Stimulated activated CD4-positive, alpha-beta T cell treated with anti-CD3 and anti-CD28 coated beads, Interleukin-2, amount 100 ng/mL, for 48 hours (primary cell): ENCODE measurements at regions not wholly inside any gene's neighbourhood (a gene's known extent, or its start where the extent isn't known, plus 50 kb on each side); places are given as distances from the start of the nearest gene placed in this dataset.
"Not testable (repeated sequence)": the region's sequence is repeated elsewhere in the genome, so short reads cannot be mapped to it uniquely, and the experiment has no call there.

Source experiments
- DNase-seq, 2 donors: peaks; one replicate each; pipeline ENCODE4 v3.0.0-alpha.2; 2020

GRCh38 chr1:96865731-96866685, 144.4 kb downstream of the PTBP2 start:
- no peak for DNase-seq

DNA sequence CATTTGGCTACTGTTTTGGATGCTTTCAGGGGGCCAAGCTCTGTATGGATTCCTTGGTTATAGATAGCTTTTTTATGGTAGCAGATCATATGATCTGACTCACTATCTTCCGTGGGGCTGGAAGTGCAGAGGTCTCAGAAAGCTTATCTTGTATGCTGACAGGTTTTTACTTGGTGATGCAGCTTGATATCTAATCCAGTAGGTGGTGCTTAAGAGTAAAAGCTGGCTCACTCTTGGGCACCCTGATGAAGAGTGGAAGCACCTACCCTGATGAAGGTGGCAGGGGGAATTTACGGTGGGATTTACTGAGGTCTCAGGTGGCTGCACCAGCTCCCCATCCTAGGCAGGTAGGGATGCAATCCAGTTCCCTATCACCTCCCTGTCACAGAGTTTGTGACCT, 151.2 kb downstream of the PTBP2 start:
- no peak for DNase-seq

DNA sequence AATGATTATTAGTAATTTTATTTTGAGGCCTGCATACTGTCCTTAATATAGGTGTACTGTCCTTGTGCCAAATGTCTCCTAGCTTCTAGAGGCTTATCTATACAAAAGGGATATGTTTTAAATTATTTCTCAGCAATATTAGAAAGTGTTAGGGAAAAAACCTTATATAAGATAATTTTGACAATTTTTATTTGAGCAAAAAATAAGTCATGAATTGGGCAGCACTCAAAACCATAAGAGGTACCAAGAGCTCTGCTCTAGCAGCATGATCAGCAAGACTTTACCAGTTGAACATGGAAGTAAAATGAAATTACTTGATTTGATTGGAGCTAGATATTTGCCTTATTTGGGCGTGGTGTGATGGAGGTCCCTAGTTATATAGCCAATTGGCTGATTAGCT, 157.1 kb downstream of the PTBP2 start:
- no peak for DNase-seq

- no peak for DNase-seq
These were observed 159.0 kb downstream of the PTBP2 start for GRCh38 chr1:96880626-96881025.

GRCh38 chr1:96882096-96882495, 160.5 kb downstream of the PTBP2 start:
- no peak for DNase-seq

DNA sequence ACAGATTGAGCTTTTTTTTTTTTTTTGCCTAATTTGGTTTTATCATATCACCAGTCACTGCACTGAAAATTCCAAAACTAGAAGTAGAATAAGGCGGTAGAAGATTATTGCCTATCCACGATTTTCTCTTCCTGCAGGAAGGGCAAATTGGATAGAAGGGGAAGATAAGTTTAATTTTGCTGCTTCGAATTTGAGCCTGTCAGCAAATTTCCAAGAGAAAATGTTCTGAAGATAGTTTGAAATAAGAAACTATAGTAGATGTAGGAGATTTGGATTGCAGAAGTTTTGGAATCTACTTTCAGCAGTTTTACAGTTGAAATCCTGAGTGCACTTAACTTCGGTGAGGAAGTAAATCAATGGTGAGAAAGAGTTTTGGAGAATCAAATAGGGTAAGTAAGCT, 164.9 kb downstream of the PTBP2 start:
- no peak for DNase-seq

DNA sequence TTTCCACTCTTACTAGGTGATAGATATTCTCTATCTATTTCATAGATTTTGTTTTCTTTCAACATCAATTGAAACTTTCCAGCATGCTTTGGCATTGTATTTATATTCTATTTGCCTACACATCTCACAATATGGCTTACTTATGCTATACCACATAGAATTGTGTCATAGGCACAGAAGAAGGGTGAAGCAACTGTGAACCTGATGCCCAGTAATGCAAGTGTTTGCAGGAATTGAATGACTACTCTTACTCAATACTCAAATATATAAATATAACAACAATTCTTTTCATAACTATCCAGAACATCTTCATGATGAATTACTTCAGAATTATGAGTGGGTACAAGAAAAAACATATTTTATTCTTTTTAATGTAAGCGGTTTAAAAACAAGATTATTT, 165.9 kb downstream of the PTBP2 start:
- no peak for DNase-seq

DNA sequence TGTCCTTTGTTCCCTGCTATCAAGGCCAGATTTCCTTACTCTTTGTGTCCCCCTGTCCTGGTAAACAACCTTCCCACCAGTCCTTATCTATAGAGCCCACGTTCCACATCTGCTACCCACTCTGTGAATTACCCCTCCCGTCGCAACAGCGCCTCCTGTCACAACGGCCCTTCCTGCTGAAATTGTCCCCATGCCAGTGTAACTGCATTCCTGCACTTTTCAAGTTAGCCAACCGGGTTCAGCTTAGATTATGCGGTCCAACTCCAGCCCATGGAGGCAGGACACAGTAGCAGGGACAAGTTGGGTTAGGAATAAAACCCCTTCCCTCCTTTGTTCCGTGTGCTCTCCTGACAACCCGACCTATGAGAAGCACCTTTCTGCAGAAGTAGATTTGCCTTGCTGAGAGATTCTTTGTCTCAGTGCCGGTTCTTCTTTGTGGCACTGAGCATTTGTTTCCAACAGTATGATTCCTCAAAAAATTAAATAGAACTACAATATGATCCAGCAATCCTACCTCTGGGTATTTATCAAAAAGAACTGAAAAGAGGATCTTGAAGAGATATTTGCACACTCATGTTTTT, 180.3 kb downstream of the PTBP2 start:
- no peak for DNase-seq

GRCh38 chr1:96912248-96912647, 190.7 kb downstream of the PTBP2 start:
- DNase-seq: no peak

GRCh38 chr1:96915701-96916100, 194.1 kb downstream of the PTBP2 start:
- DNase-seq: not testable (repeated sequence)

GRCh38 chr1:96918406-96918805, 196.8 kb downstream of the PTBP2 start:
- no peak for DNase-seq

- DNase-seq: no peak
These were observed 200.6 kb downstream of the PTBP2 start for GRCh38 chr1:96922181-96922580.

DNA sequence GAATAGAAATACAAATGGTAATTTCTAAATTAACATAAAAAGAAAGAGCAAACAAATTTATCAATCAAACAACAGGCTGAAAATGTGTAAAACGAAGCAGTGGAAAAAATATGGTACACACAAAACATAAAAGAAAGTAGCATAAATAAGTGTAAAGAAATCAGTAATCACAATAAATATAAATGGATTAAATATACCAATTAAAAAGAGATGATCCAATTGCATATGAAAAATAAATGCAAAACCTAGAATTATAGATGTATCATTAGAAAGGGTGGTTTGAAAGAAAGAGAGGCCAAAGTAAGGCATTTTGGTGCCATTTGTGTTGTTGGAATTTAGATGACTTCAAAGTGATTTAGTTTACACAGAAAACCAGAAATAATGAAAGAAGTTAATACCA, 202.2 kb downstream of the PTBP2 start:
- DNase-seq: no peak

DNA sequence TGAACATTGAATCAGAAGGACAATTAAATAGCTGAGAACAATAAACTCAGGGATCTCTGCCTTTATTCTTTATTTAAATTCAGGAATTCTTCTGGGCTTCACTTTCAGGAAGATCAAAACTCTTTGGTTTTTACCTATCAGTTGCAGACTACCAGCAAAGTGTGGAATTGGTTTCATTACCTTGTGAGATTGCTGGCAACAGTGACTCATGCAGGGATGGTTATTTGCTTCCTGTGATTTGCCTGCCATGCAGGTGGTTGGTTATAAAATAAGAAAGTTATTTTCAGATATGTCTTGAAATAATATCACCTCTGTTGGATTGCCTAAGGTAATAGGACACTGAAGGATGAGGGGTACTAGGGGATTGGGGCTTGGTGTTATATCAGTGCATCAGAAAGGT, 204.6 kb downstream of the PTBP2 start:
- no peak for DNase-seq

DNA sequence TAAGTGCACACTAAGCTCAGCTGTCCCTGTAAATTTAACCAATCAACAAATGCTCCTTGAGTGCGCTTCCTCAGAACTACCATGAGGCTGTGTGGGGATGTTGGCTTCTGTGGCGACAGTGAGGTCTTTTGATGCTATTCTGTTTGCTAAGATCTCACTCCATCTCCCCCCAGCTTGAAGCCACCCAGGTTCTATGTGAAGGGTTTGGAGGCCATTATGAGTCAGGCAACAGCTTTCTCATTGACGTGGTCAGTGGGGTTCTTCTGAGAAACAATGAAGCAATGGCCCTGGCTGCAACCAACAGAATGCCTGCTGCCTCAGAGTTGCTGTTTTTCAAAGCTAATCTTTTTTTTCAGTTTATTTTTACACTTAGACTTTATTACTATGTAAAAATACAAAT, 205.5 kb downstream of the PTBP2 start:
- no peak for DNase-seq

DNA sequence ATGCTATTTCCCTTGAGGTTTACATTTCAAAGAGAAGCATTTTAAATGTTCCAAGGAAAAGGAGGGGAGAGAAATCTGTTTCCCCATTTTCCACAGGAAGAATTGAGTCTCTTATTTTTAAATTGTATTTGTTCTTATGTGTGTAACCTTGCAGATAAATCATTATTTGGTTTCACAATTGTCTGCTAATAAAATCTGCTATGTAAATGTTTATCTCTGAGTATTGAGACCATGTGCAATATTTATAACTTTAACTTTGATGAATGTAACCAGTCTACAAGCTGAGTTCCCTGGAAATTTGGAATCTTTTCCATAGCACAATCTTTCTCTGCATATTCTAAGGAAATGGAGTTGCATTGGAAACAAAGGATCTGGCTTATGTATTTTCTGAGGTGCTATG, 209.6 kb downstream of the PTBP2 start:
- DNase-seq: no peak

DNA sequence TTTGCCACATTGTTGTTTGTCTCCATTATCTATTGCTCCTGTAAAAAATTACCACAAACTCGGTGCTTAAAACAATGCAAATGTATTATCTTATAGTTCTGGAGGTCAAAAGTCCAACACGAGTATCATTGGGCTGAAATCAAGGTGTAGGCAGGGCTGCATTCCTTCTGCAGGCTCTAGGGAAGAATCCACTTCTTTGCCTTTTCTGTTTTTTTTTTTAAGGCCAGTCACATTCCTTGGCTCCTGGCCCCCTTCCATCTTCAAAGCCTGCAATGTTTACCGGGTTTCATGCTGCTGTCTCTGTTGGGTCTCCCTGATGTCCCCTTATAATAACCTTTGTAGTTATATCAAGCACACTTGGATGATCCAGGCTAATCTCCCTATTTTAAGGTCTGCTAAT, 212.7 kb downstream of the PTBP2 start:
- no peak for DNase-seq

DNA sequence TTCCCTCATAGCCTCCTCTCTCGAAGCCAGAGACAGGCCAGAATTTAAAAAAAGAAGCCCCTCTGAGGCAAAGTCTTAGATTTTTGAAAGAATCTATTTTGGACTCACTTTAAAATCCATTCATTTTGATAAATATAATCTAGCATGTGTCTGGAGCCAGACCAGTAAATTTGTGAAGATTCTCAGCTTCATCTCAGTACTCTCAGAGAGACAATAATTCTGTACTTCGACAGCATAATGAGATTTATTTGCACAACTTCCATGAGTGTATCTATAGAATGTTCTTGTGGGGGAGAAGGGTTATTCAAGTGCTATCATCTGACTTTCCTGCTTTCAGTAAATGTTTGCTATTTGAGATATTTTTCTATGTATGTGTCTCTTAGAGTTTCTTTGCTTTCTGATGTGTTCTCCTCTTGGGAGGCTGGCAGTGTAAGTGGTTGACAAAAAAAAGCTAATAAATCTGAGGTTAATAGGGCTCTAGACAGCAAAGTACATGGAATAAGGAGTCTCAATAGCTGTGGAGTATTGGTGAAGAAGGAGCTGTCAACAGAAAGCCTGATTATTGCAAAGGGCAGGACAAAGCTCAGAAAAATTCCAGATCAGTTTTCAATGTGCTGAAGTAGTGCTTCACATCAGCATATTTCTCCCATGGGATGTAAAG, 223.0 kb downstream of the PTBP2 start:
- no peak for DNase-seq

GRCh38 chr1:96945509-96946084, 224.0 kb downstream of the PTBP2 start:
- DNase-seq: no peak

GRCh38 chr1:96955307-96956012, 233.9 kb downstream of the PTBP2 start:
- DNase-seq: no peak

GRCh38 chr1:96962216-96962615, 240.6 kb downstream of the PTBP2 start:
- DNase-seq: no peak

- DNase-seq: no peak
These were observed 241.2 kb downstream of the PTBP2 start for GRCh38 chr1:96962751-96963211.

GRCh38 chr1:96964761-96965160, 243.2 kb downstream of the PTBP2 start:
- DNase-seq: no peak
